K562 (cell line): ENCODE measurements at regions not wholly inside any gene's neighbourhood (a gene's known extent, or its start where the extent isn't known, plus 50 kb on each side); places are given as distances from the start of the nearest gene placed in this dataset.

ENCODE experiments used
- ARID1B ChIP-seq: fragments of 450-650 bp; IDR thresholded peaks from 2 replicates; pipeline ENCODE4 v1.6.1; 2016; ENCODE audit warnings: antibody characterized with exemption, mild to moderate bottlenecking, inconsistent platforms
- CXXC5 ChIP-seq: fragments of 250-450 bp; sonication (Bioruptor Pico); IDR thresholded peaks from 2 replicates; pipeline ENCODE4 v1.8.0; 2022; ENCODE audit warnings: inconsistent platforms, mild to moderate bottlenecking, moderate library complexity
- MCM7 ChIP-seq, 2 experiments: fragments of 450-650 bp; IDR thresholded peaks; 2 replicates each; pipeline ENCODE4 v1.6.1; 2016 to 2018
- MEF2A ChIP-seq: IDR thresholded peaks from 2 replicates; pipeline ENCODE4 v1.6.1; 2011; ENCODE audit warnings: low read depth, mild to moderate bottlenecking, low read length, moderate library complexity; ENCODE audit not compliant: control insufficient read depth
- NBN ChIP-seq: fragments of 450-650 bp; IDR thresholded peaks from 2 replicates; pipeline ENCODE4 v1.6.1; 2016; ENCODE audit warnings: low read depth, mild to moderate bottlenecking
- NCOR1 ChIP-seq: fragments of 450-650 bp; IDR thresholded peaks from 2 replicates; pipeline ENCODE4 v1.6.1; 2016; ENCODE audit warnings: mild to moderate bottlenecking, moderate library complexity
- RCOR1 ChIP-seq, 2 experiments: IDR thresholded peaks; 2 replicates each; pipeline ENCODE4 v1.6.1; 2012; ENCODE audit warnings: low read depth in 2 of 2, low read length in 2 of 2, borderline replicate concordance in 1 of 2, improper control_type of control experiment in 1 of 2
- RERE ChIP-seq: sonication (generic); formaldehyde crosslinking; IDR thresholded peaks from 2 replicates; pipeline ENCODE4 v1.8.0; 2023; ENCODE audit warnings: missing genetic modification reagents, mild to moderate bottlenecking, borderline replicate concordance
- TAL1 ChIP-seq: fragments of 450-650 bp; IDR thresholded peaks from 2 replicates; pipeline ENCODE4 v1.6.1; 2016; ENCODE audit warnings: mild to moderate bottlenecking
- TRIM28 ChIP-seq: fragments of 450-650 bp; IDR thresholded peaks from 2 replicates; pipeline ENCODE4 v1.6.1; 2017
- ZBTB9 ChIP-seq: fragments of 450-650 bp; formaldehyde crosslinking; IDR thresholded peaks from 2 replicates; pipeline ENCODE4 v1.4.0; 2020; ENCODE audit warnings: mild to moderate bottlenecking, moderate library complexity
- ZFPM2 ChIP-seq: fragments of 250-450 bp; sonication (Bioruptor Pico); IDR thresholded peaks from 2 replicates; pipeline ENCODE4 v1.5.1; 2022; ENCODE audit warnings: mild to moderate bottlenecking
- ZNF143 ChIP-seq: sonication (generic); formaldehyde crosslinking; IDR thresholded peaks from 2 replicates; pipeline ENCODE4 v1.9.0; 2022; ENCODE audit warnings: mild to moderate bottlenecking, missing genetic modification reagents
- ZNF146 ChIP-seq: IDR thresholded peaks from one replicate; pipeline ENCODE4 v1.6.1; 2018; ENCODE audit warnings: missing compliant biosample characterization; ENCODE audit not compliant: unreplicated experiment
- ZNF354B ChIP-seq: fragments of 250-450 bp; sonication (Bioruptor Pico); IDR thresholded peaks from 2 replicates; pipeline ENCODE4 v1.4.0; 2020
- TF ChIP-seq, protein P1 (sequence below), 2 experiments: fragments of 250-450 bp in 1 of 2; fragments of 450-650 bp in 1 of 2; sonication (Bioruptor Pico) in 1 of 2; IDR thresholded peaks; 2 replicates each; pipeline versions ENCODE4 v1.6.1 to v1.8.0; 2016 to 2021; ENCODE audit warnings: mild to moderate bottlenecking in 2 of 2, moderate library complexity in 2 of 2, missing compliant biosample characterization in 1 of 2, missing genetic modification characterization in 1 of 2
- TF ChIP-seq, protein P2 (sequence below), 2 experiments: fragments of 450-650 bp; conservative IDR thresholded peaks; 2 replicates each; pipeline ENCODE4 v1.6.1; 2017; ENCODE audit warnings: mild to moderate bottlenecking in 2 of 2, moderate library complexity in 2 of 2

DNA sequence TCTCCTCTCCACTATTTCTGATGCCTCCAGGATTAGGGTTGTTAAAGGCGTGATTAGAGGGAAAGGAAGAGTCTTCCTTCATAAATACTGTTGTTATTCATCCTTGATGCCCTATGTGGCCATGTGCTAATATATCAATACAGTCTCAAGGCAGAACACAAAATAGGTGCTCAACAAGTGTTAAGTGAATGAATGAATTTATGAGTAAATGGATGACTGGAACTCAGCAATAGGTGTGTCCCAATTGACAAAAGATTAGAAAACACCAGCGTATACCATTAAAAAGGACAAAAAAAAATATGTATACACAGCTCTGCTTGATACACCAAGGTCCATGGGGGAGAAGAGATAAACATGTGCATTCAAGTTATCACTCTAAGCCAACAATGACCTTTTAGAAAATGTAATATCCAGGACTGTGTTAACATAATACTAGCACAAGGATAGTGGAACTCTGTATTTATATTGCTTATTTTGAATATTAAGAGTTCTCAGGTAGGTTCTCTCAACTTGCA lies 171.2 kb upstream of the MYLIP start (continued):
- TF ChIP-seq, protein P1, sequence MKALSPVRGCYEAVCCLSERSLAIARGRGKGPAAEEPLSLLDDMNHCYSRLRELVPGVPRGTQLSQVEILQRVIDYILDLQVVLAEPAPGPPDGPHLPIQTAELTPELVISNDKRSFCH (CRISPR knock-in tag; IDR thresholded peaks at IDR 0.05): no peak
- TF ChIP-seq, protein P1 (tag; IDR thresholded peaks at IDR 0.05): 0 out of 2 replicates have a peak, but pooled peaks have one; percentile 43
- TF ChIP-seq, protein P2, sequence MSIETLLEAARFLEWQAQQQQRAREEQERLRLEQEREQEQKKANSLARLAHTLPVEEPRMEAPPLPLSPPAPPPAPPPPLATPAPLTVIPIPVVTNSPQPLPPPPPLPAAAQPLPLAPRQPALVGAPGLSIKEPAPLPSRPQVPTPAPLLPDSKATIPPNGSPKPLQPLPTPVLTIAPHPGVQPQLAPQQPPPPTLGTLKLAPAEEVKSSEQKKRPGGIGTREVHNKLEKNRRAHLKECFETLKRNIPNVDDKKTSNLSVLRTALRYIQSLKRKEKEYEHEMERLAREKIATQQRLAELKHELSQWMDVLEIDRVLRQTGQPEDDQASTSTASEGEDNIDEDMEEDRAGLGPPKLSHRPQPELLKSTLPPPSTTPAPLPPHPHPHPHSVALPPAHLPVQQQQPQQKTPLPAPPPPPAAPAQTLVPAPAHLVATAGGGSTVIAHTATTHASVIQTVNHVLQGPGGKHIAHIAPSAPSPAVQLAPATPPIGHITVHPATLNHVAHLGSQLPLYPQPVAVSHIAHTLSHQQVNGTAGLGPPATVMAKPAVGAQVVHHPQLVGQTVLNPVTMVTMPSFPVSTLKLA (conservative IDR thresholded peaks at IDR 0.05): 0 out of 4 replicates have a peak, but pooled peaks of 1 of the 2 experiments have one; percentile 15
- TF ChIP-seq MCM7 (IDR thresholded peaks at IDR 0.05): no peak
- TF ChIP-seq ZNF146 (CRISPR knock-in tag): no peak
- TF ChIP-seq MEF2A: no peak
- no peak for TF ChIP-seq RERE (CRISPR knock-in tag)
- peak; percentile 22; the same call in 1 of the 2 replicates for TF ChIP-seq TAL1
- TF ChIP-seq CXXC5 (CRISPR knock-in tag): no peak
- TF ChIP-seq NBN: no peak
- TF ChIP-seq ZNF354B (CRISPR knock-in tag): no peak
- no peak for TF ChIP-seq ZBTB9 (CRISPR knock-in tag)
- no peak for TF ChIP-seq ZNF143 (CRISPR knock-in tag)
- TF ChIP-seq NCOR1: peak; percentile 14; the same call in 1 of the 2 replicates
- no peak for TF ChIP-seq ZFPM2 (CRISPR knock-in tag)
- TF ChIP-seq TRIM28: no peak; the same call in 1 of the 2 replicates
- no peak for TF ChIP-seq RCOR1 (IDR thresholded peaks at IDR 0.05; ENCODE audit: borderline replicate concordance in 1 of 2, low read depth in 2 of 2, low read length in 2 of 2)
- peak; percentile 36; the same call in 1 of the 2 replicates for TF ChIP-seq ARID1B
